ENCODE measurements at regions not wholly inside any gene's neighbourhood (a gene's known extent, or its start where the extent isn't known, plus 50 kb on each side); places are given as distances from the start of the nearest gene placed in this dataset.

DNA sequence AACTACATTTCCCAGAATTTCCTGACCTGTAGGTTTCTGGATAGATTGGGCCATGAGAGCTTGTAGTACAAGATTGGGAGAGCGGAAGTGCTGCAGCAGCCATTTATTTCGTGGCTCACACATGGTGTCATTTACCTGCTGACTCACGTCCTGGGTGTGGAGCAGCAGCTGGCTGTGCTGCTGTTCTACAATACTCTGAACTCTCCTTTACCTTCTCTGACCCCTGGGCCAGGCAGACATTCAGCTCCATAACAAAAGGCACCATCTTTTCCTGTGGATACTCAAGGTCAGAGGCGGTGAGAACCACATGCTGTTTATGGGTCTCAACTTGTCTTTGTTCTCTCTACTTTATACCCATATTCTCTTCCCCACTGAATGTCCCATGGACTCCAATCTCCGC lies 490.2 kb downstream of the IGSF11 start:
- TF ChIP-seq, protein P1, sequence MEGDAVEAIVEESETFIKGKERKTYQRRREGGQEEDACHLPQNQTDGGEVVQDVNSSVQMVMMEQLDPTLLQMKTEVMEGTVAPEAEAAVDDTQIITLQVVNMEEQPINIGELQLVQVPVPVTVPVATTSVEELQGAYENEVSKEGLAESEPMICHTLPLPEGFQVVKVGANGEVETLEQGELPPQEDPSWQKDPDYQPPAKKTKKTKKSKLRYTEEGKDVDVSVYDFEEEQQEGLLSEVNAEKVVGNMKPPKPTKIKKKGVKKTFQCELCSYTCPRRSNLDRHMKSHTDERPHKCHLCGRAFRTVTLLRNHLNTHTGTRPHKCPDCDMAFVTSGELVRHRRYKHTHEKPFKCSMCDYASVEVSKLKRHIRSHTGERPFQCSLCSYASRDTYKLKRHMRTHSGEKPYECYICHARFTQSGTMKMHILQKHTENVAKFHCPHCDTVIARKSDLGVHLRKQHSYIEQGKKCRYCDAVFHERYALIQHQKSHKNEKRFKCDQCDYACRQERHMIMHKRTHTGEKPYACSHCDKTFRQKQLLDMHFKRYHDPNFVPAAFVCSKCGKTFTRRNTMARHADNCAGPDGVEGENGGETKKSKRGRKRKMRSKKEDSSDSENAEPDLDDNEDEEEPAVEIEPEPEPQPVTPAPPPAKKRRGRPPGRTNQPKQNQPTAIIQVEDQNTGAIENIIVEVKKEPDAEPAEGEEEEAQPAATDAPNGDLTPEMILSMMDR (IDR thresholded peaks at IDR 0.05): no peak
- TF ChIP-seq POLR2A (IDR thresholded peaks at IDR 0.05): no peak

Data from lower leg skin (tissue), 3 donors.